ENCODE measurements at regions not wholly inside any gene's neighbourhood (a gene's known extent, or its start where the extent isn't known, plus 50 kb on each side); places are given as distances from the start of the nearest gene placed in this dataset.

- Histone ChIP-seq H3K79me2 (replicated peaks; ENCODE audit: insufficient read depth) (no peaks in the 10 kb centered on the region), H3K4me1 (ENCODE audit: insufficient read depth) (peaks cover 10% of the 10 kb centered on the region; the same call in 1 of the 2 replicates), H3K4me2 (no peak overlapping the region), H4K20me1 (replicated peaks; ENCODE audit: insufficient read depth) (no peaks in the 10 kb centered on the region), H3K4me3 (no peak overlapping the region), H3K9me2 (ENCODE audit: insufficient read depth) (no peaks in the 10 kb centered on the region), H3K27me3 (ENCODE audit: insufficient read depth) (no peaks in the 10 kb centered on the region), H3K36me3 (ENCODE audit: insufficient read depth) (no peaks in the 10 kb centered on the region), H2AFZ (no peak overlapping the region), H3F3A (replicated peaks; ENCODE audit: low read depth) (no peaks in the 10 kb centered on the region), H3K27ac (ENCODE audit: low read depth) (no peak overlapping the region)
- no peak overlapping the region for H3K27ac Mint-ChIP-seq
- TF ChIP-seq ZNF331 (CRISPR knock-in tag; IDR thresholded peaks at IDR 0.05; ENCODE audit: low read depth) (no peak), POLR2AphosphoS5 (IDR thresholded peaks at IDR 0.05; ENCODE audit: low read depth) (no peak), ETS1 (IDR thresholded peaks at IDR 0.05) (no peak), STAT1 (IDR thresholded peaks at IDR 0.05; ENCODE audit: unreplicated experiment) (no peak), JUNB (IDR thresholded peaks at IDR 0.05; ENCODE audit: unreplicated experiment) (no peak), REST (IDR thresholded peaks at IDR 0.05; ENCODE audit: unreplicated experiment) (no peak)
- H3K27me3 Mint-ChIP-seq (ENCODE audit: insufficient read depth, low read depth, poor library complexity) = peaks cover 9% of the 10 kb centered on the region
- H3K4me3 Mint-ChIP-seq = no peak overlapping the region
- H3K9me3 Mint-ChIP-seq = no peaks in the 10 kb centered on the region
- H3K36me3 Mint-ChIP-seq (ENCODE audit: low read depth) = no peaks in the 10 kb centered on the region
- DNase-seq (ENCODE audit: low spot score) (no peak), ATAC-seq (no peak)
- H3K4me1 Mint-ChIP-seq = peaks cover 22% of the 10 kb centered on the region; the same call in 2 of the 3 replicates
Observed at GRCh38 chr6:113645576-113645970, 211.6 kb upstream of the MARCKS start.

- no peaks in the 10 kb centered on the region for H3K9me3 Mint-ChIP-seq
- Histone ChIP-seq H3K4me1 (ENCODE audit: insufficient read depth) (peaks cover 10% of the 10 kb centered on the region; the same call in 1 of the 2 replicates), H3K27ac (ENCODE audit: low read depth) (no peak overlapping the region), H3F3A (replicated peaks; ENCODE audit: low read depth) (no peaks in the 10 kb centered on the region), H4K20me1 (replicated peaks; ENCODE audit: insufficient read depth) (no peaks in the 10 kb centered on the region), H3K4me2 (no peak overlapping the region), H3K27me3 (ENCODE audit: insufficient read depth) (no peaks in the 10 kb centered on the region), H3K36me3 (ENCODE audit: insufficient read depth) (no peaks in the 10 kb centered on the region), H2AFZ (no peak overlapping the region), H3K4me3 (no peak overlapping the region), H3K9me2 (ENCODE audit: insufficient read depth) (no peaks in the 10 kb centered on the region), H3K79me2 (replicated peaks; ENCODE audit: insufficient read depth) (no peaks in the 10 kb centered on the region)
- peaks cover 9% of the 10 kb centered on the region for H3K27me3 Mint-ChIP-seq (ENCODE audit: insufficient read depth, low read depth, poor library complexity)
- H3K27ac Mint-ChIP-seq = no peak overlapping the region
- DNase-seq (ENCODE audit: low spot score) = no peak
- no peak overlapping the region for H3K4me3 Mint-ChIP-seq
- H3K4me1 Mint-ChIP-seq = peaks cover 24% of the 10 kb centered on the region; the same call in 2 of the 3 replicates
- no peak for ATAC-seq
- H3K36me3 Mint-ChIP-seq (ENCODE audit: low read depth) = no peaks in the 10 kb centered on the region
- no peak for TF ChIP-seq ZNF331 (CRISPR knock-in tag; IDR thresholded peaks at IDR 0.05; ENCODE audit: low read depth)
- TF ChIP-seq ETS1 (IDR thresholded peaks at IDR 0.05) = no peak
- no peak for TF ChIP-seq ZNF462 (CRISPR knock-in tag; IDR thresholded peaks at IDR 0.05)
- no peak for TF ChIP-seq NANOG (IDR thresholded peaks at IDR 0.05; ENCODE audit: borderline replicate concordance)
- no peak for TF ChIP-seq ZNF114 (CRISPR knock-in tag; IDR thresholded peaks at IDR 0.05)
Observed at GRCh38 chr6:113645986-113646385, 211.2 kb upstream of the MARCKS start.
